Activated CD8-positive, alpha-beta T cell treated with anti-CD3 and anti-CD28 coated beads for 36 hours (primary cell): ENCODE measurements at regions not wholly inside any gene's neighbourhood (a gene's known extent, or its start where the extent isn't known, plus 50 kb on each side); places are given as distances from the start of the nearest gene placed in this dataset.

Experiments
- ATAC-seq: fragments of 200-7000 bp; cut with Tn5 transposase; one replicate; pipeline ENCODE4 v1.10.0; 2021; ENCODE audit warnings: mild to moderate bottlenecking, moderate library complexity
- CTCF ChIA-PET: fragments of 350-600 bp; sonication (Branson Sonifier 250); formaldehyde crosslinking; loops from one replicate; lab custom pipeline; 2021; ENCODE audit warnings: antibody characterized with exemption; lab: Charles Lee
- POLR2A ChIA-PET: fragments of 350-600 bp; sonication (Branson Sonifier 250); formaldehyde crosslinking; loops from one replicate; lab custom pipeline; 2021; ENCODE audit warnings: antibody characterized with exemption; lab: Charles Lee
- DNase-seq: peaks from one replicate; pipeline ENCODE4 v3.0.0-alpha.2; 2020
- H3K27ac Mint-ChIP-seq: one replicate; pipeline ENCODE4 v1.8.0; 2021; ENCODE audit warnings: mild to moderate bottlenecking, mixed read lengths
- H3K27me3 Mint-ChIP-seq: one replicate; pipeline ENCODE4 v1.8.0; 2021; ENCODE audit warnings: mixed read lengths
- H3K36me3 Mint-ChIP-seq: one replicate; pipeline ENCODE4 v1.8.0; 2021; ENCODE audit warnings: low read depth, mixed read lengths
- H3K4me1 Mint-ChIP-seq: one replicate; pipeline ENCODE4 v1.8.0; 2021; ENCODE audit warnings: low read depth, mixed read lengths
- H3K4me3 Mint-ChIP-seq: one replicate; pipeline ENCODE4 v1.8.0; 2021; ENCODE audit warnings: mild to moderate bottlenecking, moderate library complexity, mixed read lengths
- H3K9me3 Mint-ChIP-seq: one replicate; pipeline ENCODE4 v1.8.0; 2021; ENCODE audit warnings: mixed read lengths
- intact Hi-C: fragments of 100-400 bp; cut with micrococcal nuclease; formaldehyde crosslinking; loops from one replicate; pipeline ENCODE4 v1.10.0; 2022
- TF ChIP-seq, protein P1 (sequence below): fragments of 200-600 bp; IDR thresholded peaks from one replicate; pipeline ENCODE4 v1.8.0; 2022; ENCODE audit warnings: antibody characterized with exemption, mild to moderate bottlenecking

GRCh38 chr1:29649189-29650040 lies 413.1 kb downstream of the PTPRU start:
- DNase-seq (no peak), ATAC-seq (no peak)
- TF ChIP-seq, protein P1, sequence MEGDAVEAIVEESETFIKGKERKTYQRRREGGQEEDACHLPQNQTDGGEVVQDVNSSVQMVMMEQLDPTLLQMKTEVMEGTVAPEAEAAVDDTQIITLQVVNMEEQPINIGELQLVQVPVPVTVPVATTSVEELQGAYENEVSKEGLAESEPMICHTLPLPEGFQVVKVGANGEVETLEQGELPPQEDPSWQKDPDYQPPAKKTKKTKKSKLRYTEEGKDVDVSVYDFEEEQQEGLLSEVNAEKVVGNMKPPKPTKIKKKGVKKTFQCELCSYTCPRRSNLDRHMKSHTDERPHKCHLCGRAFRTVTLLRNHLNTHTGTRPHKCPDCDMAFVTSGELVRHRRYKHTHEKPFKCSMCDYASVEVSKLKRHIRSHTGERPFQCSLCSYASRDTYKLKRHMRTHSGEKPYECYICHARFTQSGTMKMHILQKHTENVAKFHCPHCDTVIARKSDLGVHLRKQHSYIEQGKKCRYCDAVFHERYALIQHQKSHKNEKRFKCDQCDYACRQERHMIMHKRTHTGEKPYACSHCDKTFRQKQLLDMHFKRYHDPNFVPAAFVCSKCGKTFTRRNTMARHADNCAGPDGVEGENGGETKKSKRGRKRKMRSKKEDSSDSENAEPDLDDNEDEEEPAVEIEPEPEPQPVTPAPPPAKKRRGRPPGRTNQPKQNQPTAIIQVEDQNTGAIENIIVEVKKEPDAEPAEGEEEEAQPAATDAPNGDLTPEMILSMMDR = no peak
- ChIA-PET CTCF (no interaction called here), POLR2A (no interaction called here)
- Mint-ChIP-seq H3K9me3 (no peaks in the 10 kb centered on the region), H3K36me3 (no peaks in the 10 kb centered on the region), H3K27me3 (peaks cover 11% of the 10 kb centered on the region), H3K4me3 (no peak overlapping the region), H3K4me1 (no peaks in the 10 kb centered on the region), H3K27ac (no peak overlapping the region)
- intact Hi-C loops = no loop called here

DNA sequence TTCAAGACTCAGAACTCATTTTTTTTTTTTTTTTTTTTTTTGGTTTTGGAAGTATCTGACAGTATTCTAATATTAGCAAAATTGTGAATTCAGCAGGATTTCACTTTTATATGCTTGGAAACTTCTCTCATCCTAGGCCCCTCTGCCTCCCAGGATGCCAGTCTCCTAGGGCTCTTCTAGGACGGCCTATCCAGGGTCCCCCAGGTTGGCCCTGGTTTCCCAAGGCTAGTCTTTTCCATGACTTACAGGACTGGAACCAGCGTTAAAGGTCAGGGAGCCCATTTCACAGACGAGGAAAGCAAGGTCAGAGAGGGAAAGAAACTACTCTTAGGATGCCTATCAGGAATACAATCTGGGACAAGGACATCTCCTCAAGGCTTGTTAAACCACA lies 412.5 kb downstream of the PTPRU start:
- no peak overlapping the region for H3K27ac Mint-ChIP-seq
- peaks cover 9% of the 10 kb centered on the region for H3K27me3 Mint-ChIP-seq
- no peaks in the 10 kb centered on the region for H3K36me3 Mint-ChIP-seq
- no peaks in the 10 kb centered on the region for H3K4me1 Mint-ChIP-seq
- ChIA-PET POLR2A (no interaction called here), CTCF (no interaction called here)
- no peak for ATAC-seq
- H3K4me3 Mint-ChIP-seq = no peak overlapping the region
- TF ChIP-seq, protein P1 = no peak
- intact Hi-C loops = no loop called here
- DNase-seq = no peak
- H3K9me3 Mint-ChIP-seq = no peaks in the 10 kb centered on the region

- intact Hi-C loops = no loop called here
- no peak for DNase-seq
- no peaks in the 10 kb centered on the region for H3K9me3 Mint-ChIP-seq
Measured at GRCh38 chr1:29648026-29648425, 411.7 kb downstream of the PTPRU start.

GRCh38 chr1:29647581-29647980 lies 411.3 kb downstream of the PTPRU start:
- no peak overlapping the region for H3K4me3 Mint-ChIP-seq
- H3K27me3 Mint-ChIP-seq = peaks cover 5% of the 10 kb centered on the region
- H3K27ac Mint-ChIP-seq = no peak overlapping the region
- ChIA-PET CTCF (no interaction called here), POLR2A (no interaction called here)
- intact Hi-C loops = no loop called here
- no peak for ATAC-seq
- H3K9me3 Mint-ChIP-seq = no peaks in the 10 kb centered on the region
- H3K4me1 Mint-ChIP-seq = no peaks in the 10 kb centered on the region
- DNase-seq = no peak
- TF ChIP-seq, protein P1 = no peak
- no peaks in the 10 kb centered on the region for H3K36me3 Mint-ChIP-seq

More at GRCh38 chr1:29648026-29648425, 411.7 kb downstream of the PTPRU start:
- no peak for ATAC-seq
- CTCF ChIA-PET = no interaction called here
- Mint-ChIP-seq H3K27ac (no peak overlapping the region), H3K27me3 (peaks cover 5% of the 10 kb centered on the region), H3K4me3 (no peak overlapping the region), H3K36me3 (no peaks in the 10 kb centered on the region), H3K4me1 (no peaks in the 10 kb centered on the region)
- TF ChIP-seq, protein P1 = no peak
- POLR2A ChIA-PET = no interaction called here

GRCh38 chr1:29646161-29646775 lies 409.9 kb downstream of the PTPRU start:
- POLR2A ChIA-PET = no interaction called here
- CTCF ChIA-PET = interaction anchor here (1.2 kb wide), 1 partner anchor 9 kb away, joined by 3 read pairs; no protein-coding TSS in a partner anchor
- intact Hi-C loops = no loop called here
- H3K4me1 Mint-ChIP-seq = no peaks in the 10 kb centered on the region
- no peak for DNase-seq
- peaks cover 5% of the 10 kb centered on the region for H3K27me3 Mint-ChIP-seq
- no peak for ATAC-seq
- no peak overlapping the region for H3K4me3 Mint-ChIP-seq
- no peaks in the 10 kb centered on the region for H3K36me3 Mint-ChIP-seq
- H3K27ac Mint-ChIP-seq = no peak overlapping the region
- TF ChIP-seq, protein P1 = no peak
- no peaks in the 10 kb centered on the region for H3K9me3 Mint-ChIP-seq
